A172 (cell line): ENCODE measurements at regions not wholly inside any gene's neighbourhood (a gene's known extent, or its start where the extent isn't known, plus 50 kb on each side); places are given as distances from the start of the nearest gene placed in this dataset.

Experiments
- DNase-seq: peaks from one replicate; pipeline ENCODE4 v3.0.0-alpha.2; 2015; ENCODE audit warnings: low spot score

GRCh38 chr4:22217480-22217879, 268.9 kb upstream of the KCNIP4 start:
- no peak for DNase-seq

- no peak for DNase-seq
These were observed 267.7 kb upstream of the KCNIP4 start for GRCh38 chr4:22216278-22216677.

GRCh38 chr4:22215084-22215483, 266.5 kb upstream of the KCNIP4 start:
- DNase-seq, result no peak

GRCh38 chr4:22203711-22204011, 255.1 kb upstream of the KCNIP4 start:
- no peak for DNase-seq

- no peak for DNase-seq
These were observed 254.6 kb upstream of the KCNIP4 start for GRCh38 chr4:22202975-22203710.

GRCh38 chr4:22202246-22202974, 253.8 kb upstream of the KCNIP4 start:
- no peak for DNase-seq

- DNase-seq, result no peak
These were observed 252.7 kb upstream of the KCNIP4 start for GRCh38 chr4:22201256-22201655.

GRCh38 chr4:22196551-22196950, 248.0 kb upstream of the KCNIP4 start:
- no peak for DNase-seq

- DNase-seq, result no peak
These were observed 243.5 kb upstream of the KCNIP4 start for GRCh38 chr4:22192084-22192511.

- DNase-seq, result no peak
These were observed 243.0 kb upstream of the KCNIP4 start for GRCh38 chr4:22191565-22191964.

GRCh38 chr4:22190855-22191254, 242.3 kb upstream of the KCNIP4 start:
- DNase-seq, result peak; percentile 94

GRCh38 chr4:22187203-22187820, 238.7 kb upstream of the KCNIP4 start:
- no peak for DNase-seq

- DNase-seq, result no peak
These were observed 233.2 kb upstream of the KCNIP4 start for GRCh38 chr4:22181736-22182135.

GRCh38 chr4:22179124-22179874, 230.7 kb upstream of the KCNIP4 start:
- peak; percentile 95 for DNase-seq

- DNase-seq, result no peak
These were observed 226.1 kb upstream of the KCNIP4 start for GRCh38 chr4:22174640-22175039.

GRCh38 chr4:22170353-22170752, 221.8 kb upstream of the KCNIP4 start:
- DNase-seq, result peak; percentile 86

- DNase-seq, result no peak
These were observed 218.6 kb upstream of the KCNIP4 start for GRCh38 chr4:22167201-22167600.

- no peak for DNase-seq
These were observed 213.9 kb upstream of the KCNIP4 start for GRCh38 chr4:22162454-22162853.

- DNase-seq, result no peak
These were observed 182.2 kb upstream of the KCNIP4 start for GRCh38 chr4:22130741-22131140.

- DNase-seq, result peak; percentile 61
These were observed 181.0 kb upstream of the KCNIP4 start for GRCh38 chr4:22129454-22130029.

GRCh38 chr4:22122062-22122461, 173.5 kb upstream of the KCNIP4 start:
- DNase-seq, result no peak

GRCh38 chr4:22115262-22115661, 166.7 kb upstream of the KCNIP4 start:
- no peak for DNase-seq
